ENCODE measurements at regions not wholly inside any gene's neighbourhood (a gene's known extent, or its start where the extent isn't known, plus 50 kb on each side); places are given as distances from the start of the nearest gene placed in this dataset.

- no peak for TF ChIP-seq CTCF (conservative IDR thresholded peaks at IDR 0.05)
- no peaks in the 10 kb centered on the region for H3K36me3 Mint-ChIP-seq (ENCODE audit: low read depth)
- no peaks in the 10 kb centered on the region for H3K27me3 Mint-ChIP-seq (ENCODE audit: low read depth)
- H3K27ac Mint-ChIP-seq (ENCODE audit: unreplicated experiment): no peak overlapping the region
- peaks cover 9% of the 10 kb centered on the region for H3K4me1 Mint-ChIP-seq
- no peak overlapping the region for H3K4me3 Mint-ChIP-seq
- no peak for DNase-seq (ENCODE audit: low read depth, low spot score)
- peaks cover 3% of the 10 kb centered on the region for H3K9me3 Mint-ChIP-seq
These were observed 212.6 kb downstream of the ZNF621 start for GRCh38 chr3:40737343-40737742.

GRCh38 chr3:40739971-40740370 is 215.2 kb downstream of the ZNF621 start:
- peaks cover 3% of the 10 kb centered on the region for H3K9me3 Mint-ChIP-seq
- H3K4me3 Mint-ChIP-seq: no peak overlapping the region
- no peak overlapping the region for H3K27ac Mint-ChIP-seq (ENCODE audit: unreplicated experiment)
- TF ChIP-seq CTCF (conservative IDR thresholded peaks at IDR 0.05): no peak
- no peak for DNase-seq (ENCODE audit: low read depth, low spot score)
- peaks cover 9% of the 10 kb centered on the region for H3K4me1 Mint-ChIP-seq
- H3K27me3 Mint-ChIP-seq (ENCODE audit: low read depth): no peaks in the 10 kb centered on the region
- no peaks in the 10 kb centered on the region for H3K36me3 Mint-ChIP-seq (ENCODE audit: low read depth)

- Mint-ChIP-seq H3K36me3 (ENCODE audit: low read depth) (no peaks in the 10 kb centered on the region), H3K4me3 (no peak overlapping the region), H3K4me1 (peaks cover 9% of the 10 kb centered on the region), H3K27ac (ENCODE audit: unreplicated experiment) (no peak overlapping the region), H3K27me3 (ENCODE audit: low read depth) (no peaks in the 10 kb centered on the region), H3K9me3 (peaks cover 3% of the 10 kb centered on the region)
- no peak for TF ChIP-seq CTCF (conservative IDR thresholded peaks at IDR 0.05)
- DNase-seq (ENCODE audit: low read depth, low spot score): no peak
These were observed 217.0 kb downstream of the ZNF621 start for GRCh38 chr3:40741729-40742128.

GRCh38 chr3:40745381-40746106 is 220.8 kb downstream of the ZNF621 start:
- peaks cover 17% of the 10 kb centered on the region for H3K4me1 Mint-ChIP-seq
- TF ChIP-seq CTCF (conservative IDR thresholded peaks at IDR 0.05): no peak
- H3K9me3 Mint-ChIP-seq: no peaks in the 10 kb centered on the region
- DNase-seq (ENCODE audit: low read depth, low spot score): no peak
- H3K36me3 Mint-ChIP-seq (ENCODE audit: low read depth): no peaks in the 10 kb centered on the region
- H3K27me3 Mint-ChIP-seq (ENCODE audit: low read depth): no peaks in the 10 kb centered on the region
- no peak overlapping the region for H3K4me3 Mint-ChIP-seq
- peak overlapping the region; percentile 51 for H3K27ac Mint-ChIP-seq (ENCODE audit: unreplicated experiment)

GRCh38 chr3:40751666-40752065 is 226.9 kb downstream of the ZNF621 start:
- H3K36me3 Mint-ChIP-seq (ENCODE audit: low read depth): no peaks in the 10 kb centered on the region
- peaks cover 8% of the 10 kb centered on the region for H3K4me1 Mint-ChIP-seq
- TF ChIP-seq CTCF (conservative IDR thresholded peaks at IDR 0.05): no peak
- DNase-seq (ENCODE audit: low read depth, low spot score): no peak
- no peaks in the 10 kb centered on the region for H3K27me3 Mint-ChIP-seq (ENCODE audit: low read depth)
- no peak overlapping the region for H3K27ac Mint-ChIP-seq (ENCODE audit: unreplicated experiment)
- no peak overlapping the region for H3K4me3 Mint-ChIP-seq
- H3K9me3 Mint-ChIP-seq: no peaks in the 10 kb centered on the region

All from neural crest cell (in vitro differentiated cells).